ENCODE measurements at regions not wholly inside any gene's neighbourhood (a gene's known extent, or its start where the extent isn't known, plus 50 kb on each side); places are given as distances from the start of the nearest gene placed in this dataset.
"Not testable (repeated sequence)": the region's sequence is repeated elsewhere in the genome, so short reads cannot be mapped to it uniquely, and the experiment has no call there.

- ATAC-seq (replicated peaks in 1 of 4) (no peak), DNase-seq (no peak)
- Mint-ChIP-seq H3K4me3 (no peak overlapping the region), H3K9me3 (no peaks in the 10 kb centered on the region), H3K27ac (no peak overlapping the region), H3K4me1 (no peaks in the 10 kb centered on the region), H3K27me3 (peaks cover 0 to 1% of the 10 kb centered on the region in 2 donors), H3K36me3 (no peaks in the 10 kb centered on the region)
- H3K36me3 ChIP-seq (ENCODE audit: control insufficient read depth in 2 of 2, extremely low read depth in 1 of 2, insufficient read depth in 1 of 2, low read length in 1 of 2): no peaks in the 10 kb centered on the region
- no peaks in the 10 kb centered on the region for H3K9me3 ChIP-seq
- POLR2A ChIA-PET: no interaction called here
- no peaks in the 10 kb centered on the region for H3K27me3 ChIP-seq (replicated peaks in 1 of 2; ENCODE audit: control insufficient read depth in 2 of 2, extremely low read depth in 1 of 2, insufficient read depth in 2 of 2, low read length in 1 of 2)
- H3K4me1 ChIP-seq (ENCODE audit: control insufficient read depth in 1 of 2, extremely low read depth in 1 of 2, insufficient read depth in 2 of 2, low read length in 2 of 2): no peaks in the 10 kb centered on the region
- CTCF ChIA-PET: interaction anchor here in 1 of 2 donors (0.6 kb wide), 1 partner anchor 280 kb away, joined by 3 read pairs; no protein-coding TSS in a partner anchor
- H3K4me3 ChIP-seq (ENCODE audit: control insufficient read depth in 1 of 2, extremely low read depth in 1 of 2, low read length in 1 of 2): no peak overlapping the region
- H3K27ac ChIP-seq (ENCODE audit: low read length): no peak overlapping the region
- 50% methylated on average over 1 of the region's 2 CpGs for WGBS (ENCODE audit: insufficient coverage)
These were observed 111.1 kb downstream of the FZD1 start for GRCh38 chr7:91375378-91375777.

GRCh38 chr7:91378131-91378530 lies 113.9 kb downstream of the FZD1 start:
- no peaks in the 10 kb centered on the region for H3K9me3 ChIP-seq

DNA sequence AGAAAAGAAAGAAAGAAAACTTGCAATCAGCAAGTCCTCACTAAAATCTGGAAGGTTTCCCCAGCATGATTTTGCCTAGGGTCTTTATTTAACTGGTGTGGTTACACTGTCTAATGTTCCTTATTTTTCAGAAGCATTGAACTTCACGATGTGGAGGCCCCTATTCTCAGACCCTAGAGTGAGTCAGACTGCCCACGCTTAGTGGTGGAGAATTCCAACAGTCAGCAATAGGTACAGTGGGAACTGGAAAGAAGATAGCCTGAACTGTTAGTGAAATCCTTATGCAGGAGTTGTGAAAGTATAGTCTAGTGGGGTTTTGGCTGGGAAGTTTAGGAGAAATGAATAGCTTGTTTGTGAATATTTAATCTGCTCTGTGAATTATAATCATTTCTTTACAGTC lies 115.0 kb downstream of the FZD1 start:
- H3K4me1 Mint-ChIP-seq: no peaks in the 10 kb centered on the region
- ChIA-PET POLR2A (no interaction called here), CTCF (no interaction called here)
- no peak for DNase-seq
- no peaks in the 10 kb centered on the region for H3K4me1 ChIP-seq (ENCODE audit: control insufficient read depth in 1 of 2, extremely low read depth in 1 of 2, insufficient read depth in 2 of 2, low read length in 2 of 2)
- no peak overlapping the region for H3K27ac Mint-ChIP-seq
- no peaks in the 10 kb centered on the region for H3K36me3 ChIP-seq (ENCODE audit: control insufficient read depth in 2 of 2, extremely low read depth in 1 of 2, insufficient read depth in 1 of 2, low read length in 1 of 2)
- WGBS (ENCODE audit: insufficient coverage): 75% methylated on average over 2 of the region's 2 CpGs
- no peaks in the 10 kb centered on the region for H3K27me3 ChIP-seq (replicated peaks in 1 of 2; ENCODE audit: control insufficient read depth in 2 of 2, extremely low read depth in 1 of 2, insufficient read depth in 2 of 2, low read length in 1 of 2)
- H3K27ac ChIP-seq (ENCODE audit: low read length): no peak overlapping the region
- peaks cover 0 to 4% (median 0%) of the 10 kb centered on the region in 3 donors for H3K9me3 Mint-ChIP-seq
- H3K4me3 ChIP-seq (ENCODE audit: control insufficient read depth in 1 of 2, extremely low read depth in 1 of 2, low read length in 1 of 2): no peak overlapping the region
- H3K9me3 ChIP-seq: no peaks in the 10 kb centered on the region
- H3K27me3 Mint-ChIP-seq: no peaks in the 10 kb centered on the region
- no peak for ATAC-seq (replicated peaks in 1 of 4)
- H3K4me3 Mint-ChIP-seq: no peak overlapping the region
- no peaks in the 10 kb centered on the region for H3K36me3 Mint-ChIP-seq

More at GRCh38 chr7:91378131-91378530, 113.9 kb downstream of the FZD1 start:
- Mint-ChIP-seq H3K27ac (no peak overlapping the region), H3K9me3 (peaks cover 0 to 1% (median 0%) of the 10 kb centered on the region in 3 donors), H3K4me3 (no peak overlapping the region), H3K27me3 (no peaks in the 10 kb centered on the region), H3K4me1 (no peaks in the 10 kb centered on the region), H3K36me3 (no peaks in the 10 kb centered on the region)
- Histone ChIP-seq H3K4me1 (ENCODE audit: control insufficient read depth in 1 of 2, extremely low read depth in 1 of 2, insufficient read depth in 2 of 2, low read length in 2 of 2) (no peaks in the 10 kb centered on the region), H3K27ac (ENCODE audit: low read length) (no peak overlapping the region), H3K27me3 (replicated peaks in 1 of 2; ENCODE audit: control insufficient read depth in 2 of 2, extremely low read depth in 1 of 2, insufficient read depth in 2 of 2, low read length in 1 of 2) (no peaks in the 10 kb centered on the region), H3K36me3 (ENCODE audit: control insufficient read depth in 2 of 2, extremely low read depth in 1 of 2, insufficient read depth in 1 of 2, low read length in 1 of 2) (no peaks in the 10 kb centered on the region), H3K4me3 (ENCODE audit: control insufficient read depth in 1 of 2, extremely low read depth in 1 of 2, low read length in 1 of 2) (no peak overlapping the region)
- no peak for DNase-seq
- ChIA-PET CTCF (no interaction called here), POLR2A (no interaction called here)
- WGBS (ENCODE audit: insufficient coverage): 100% methylated on average over 1 of the region's 2 CpGs
- ATAC-seq (replicated peaks in 1 of 4): no peak

- H3K36me3 Mint-ChIP-seq: no peaks in the 10 kb centered on the region
- Histone ChIP-seq H3K4me1 (ENCODE audit: control insufficient read depth in 1 of 2, extremely low read depth in 1 of 2, insufficient read depth in 2 of 2, low read length in 2 of 2) (no peaks in the 10 kb centered on the region), H3K4me3 (ENCODE audit: control insufficient read depth in 1 of 2, extremely low read depth in 1 of 2, low read length in 1 of 2) (no peak overlapping the region), H3K36me3 (ENCODE audit: control insufficient read depth in 2 of 2, extremely low read depth in 1 of 2, insufficient read depth in 1 of 2, low read length in 1 of 2) (no peaks in the 10 kb centered on the region), H3K27me3 (replicated peaks in 1 of 2; ENCODE audit: control insufficient read depth in 2 of 2, extremely low read depth in 1 of 2, insufficient read depth in 2 of 2, low read length in 1 of 2) (no peaks in the 10 kb centered on the region), H3K27ac (ENCODE audit: low read length) (no peak overlapping the region), H3K9me3 (no peaks in the 10 kb centered on the region)
- H3K4me3 Mint-ChIP-seq: no peak overlapping the region
- no peaks in the 10 kb centered on the region for H3K27me3 Mint-ChIP-seq
- no peaks in the 10 kb centered on the region for H3K4me1 Mint-ChIP-seq
- no peak overlapping the region for H3K27ac Mint-ChIP-seq
- peaks cover 0 to 4% (median 0%) of the 10 kb centered on the region in 3 donors for H3K9me3 Mint-ChIP-seq
- no CpG with 5 or more reads among the region's 2 CpGs for WGBS (ENCODE audit: insufficient coverage)
- POLR2A ChIA-PET: no interaction called here
- ATAC-seq (replicated peaks in 1 of 4): no peak
- DNase-seq: no peak
- CTCF ChIA-PET: no interaction called here
These were observed 115.8 kb downstream of the FZD1 start for GRCh38 chr7:91379991-91380390.

DNA sequence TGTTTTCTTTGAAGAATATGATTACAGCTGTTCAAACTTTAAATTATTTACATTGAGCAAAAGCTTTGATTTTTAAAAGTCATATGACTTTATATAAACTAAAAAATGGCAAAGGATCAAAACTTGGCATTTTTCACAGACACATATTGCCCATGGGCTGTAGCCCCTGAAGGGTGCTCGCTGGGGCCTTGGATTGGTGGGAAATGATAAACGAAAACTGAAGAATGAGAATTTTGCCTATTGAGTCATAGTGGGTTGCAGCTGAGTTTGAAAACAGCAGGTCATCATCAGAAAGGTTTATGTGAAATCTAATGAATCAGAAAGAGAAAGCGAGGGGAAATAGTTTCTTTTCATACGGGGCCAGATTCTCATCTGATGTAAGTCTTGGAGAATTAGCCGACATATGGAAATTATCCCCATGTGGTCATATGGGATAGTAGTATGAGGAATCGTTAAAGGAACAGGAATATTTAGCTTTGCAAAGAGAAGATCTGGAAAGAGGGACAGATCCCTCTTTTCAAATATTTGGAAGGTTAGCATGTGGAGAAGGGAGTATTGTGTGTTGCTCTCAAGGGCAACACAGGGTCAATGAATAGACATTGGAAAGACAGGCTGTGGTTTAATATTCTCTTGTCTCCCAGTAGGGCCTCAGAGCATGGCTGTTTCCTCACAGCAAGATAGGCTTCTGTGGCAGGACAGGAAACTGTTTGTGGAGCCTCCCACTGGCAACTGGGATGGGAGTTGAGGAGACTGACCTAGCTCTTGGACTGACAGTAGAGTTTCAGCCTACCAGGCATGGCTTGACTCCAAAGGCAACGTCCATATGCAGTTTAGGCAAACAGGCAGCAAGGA lies 119.0 kb downstream of the FZD1 start:
- no peak for DNase-seq
- H3K4me1 ChIP-seq (ENCODE audit: control insufficient read depth in 1 of 2, extremely low read depth in 1 of 2, insufficient read depth in 2 of 2, low read length in 2 of 2): no peaks in the 10 kb centered on the region
- no peaks in the 10 kb centered on the region for H3K27me3 ChIP-seq (replicated peaks in 1 of 2; ENCODE audit: control insufficient read depth in 2 of 2, extremely low read depth in 1 of 2, insufficient read depth in 2 of 2, low read length in 1 of 2)
- no peak overlapping the region for H3K4me3 ChIP-seq (ENCODE audit: control insufficient read depth in 1 of 2, extremely low read depth in 1 of 2, low read length in 1 of 2)
- H3K36me3 ChIP-seq (ENCODE audit: control insufficient read depth in 2 of 2, extremely low read depth in 1 of 2, insufficient read depth in 1 of 2, low read length in 1 of 2): no peaks in the 10 kb centered on the region
- no peaks in the 10 kb centered on the region for H3K36me3 Mint-ChIP-seq
- no peak overlapping the region for H3K27ac ChIP-seq (ENCODE audit: low read length)
- H3K9me3 ChIP-seq: no peaks in the 10 kb centered on the region
- no peaks in the 10 kb centered on the region for H3K4me1 Mint-ChIP-seq
- ChIA-PET POLR2A (no interaction called here), CTCF (no interaction called here)
- no peaks in the 10 kb centered on the region for H3K27me3 Mint-ChIP-seq
- H3K4me3 Mint-ChIP-seq: no peak overlapping the region
- no peak overlapping the region for H3K27ac Mint-ChIP-seq
- no peak for ATAC-seq (replicated peaks in 1 of 4)
- peaks cover 0 to 10% (median 0%) of the 10 kb centered on the region in 3 donors for H3K9me3 Mint-ChIP-seq
- WGBS (ENCODE audit: insufficient coverage): 78% methylated on average over 6 of the region's 7 CpGs

DNA sequence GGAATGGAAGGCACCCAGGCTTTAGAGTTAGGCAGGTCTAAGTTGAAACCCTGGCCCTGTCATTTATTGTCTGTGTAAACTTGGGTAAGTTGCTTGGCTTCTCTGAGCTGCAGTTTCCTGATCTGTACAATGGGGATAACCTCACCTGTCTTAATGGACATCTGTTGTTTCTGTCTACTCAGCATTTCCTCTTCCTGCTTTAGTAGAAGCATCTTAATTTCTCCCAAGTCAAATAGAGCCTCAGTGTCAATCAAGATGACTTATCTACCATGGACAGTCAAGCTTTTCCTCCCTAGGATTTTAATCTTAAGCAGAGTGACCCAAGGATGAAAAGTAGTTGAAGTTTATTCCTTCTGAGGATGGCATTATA lies 119.7 kb downstream of the FZD1 start:
- Mint-ChIP-seq H3K9me3 (peaks cover 0 to 10% (median 0%) of the 10 kb centered on the region in 3 donors), H3K36me3 (no peaks in the 10 kb centered on the region), H3K4me3 (no peak overlapping the region), H3K4me1 (no peaks in the 10 kb centered on the region), H3K27ac (no peak overlapping the region), H3K27me3 (no peaks in the 10 kb centered on the region)
- no peaks in the 10 kb centered on the region for H3K36me3 ChIP-seq (ENCODE audit: control insufficient read depth in 2 of 2, extremely low read depth in 1 of 2, insufficient read depth in 1 of 2, low read length in 1 of 2)
- CTCF ChIA-PET: no interaction called here
- H3K4me1 ChIP-seq (ENCODE audit: control insufficient read depth in 1 of 2, extremely low read depth in 1 of 2, insufficient read depth in 2 of 2, low read length in 2 of 2): no peaks in the 10 kb centered on the region
- ATAC-seq (replicated peaks in 1 of 4) (no peak), DNase-seq (no peak)
- H3K9me3 ChIP-seq: no peaks in the 10 kb centered on the region
- POLR2A ChIA-PET: no interaction called here
- no peak overlapping the region for H3K27ac ChIP-seq (ENCODE audit: low read length)
- H3K27me3 ChIP-seq (replicated peaks in 1 of 2; ENCODE audit: control insufficient read depth in 2 of 2, extremely low read depth in 1 of 2, insufficient read depth in 2 of 2, low read length in 1 of 2): no peaks in the 10 kb centered on the region
- H3K4me3 ChIP-seq (ENCODE audit: control insufficient read depth in 1 of 2, extremely low read depth in 1 of 2, low read length in 1 of 2): no peak overlapping the region

DNA sequence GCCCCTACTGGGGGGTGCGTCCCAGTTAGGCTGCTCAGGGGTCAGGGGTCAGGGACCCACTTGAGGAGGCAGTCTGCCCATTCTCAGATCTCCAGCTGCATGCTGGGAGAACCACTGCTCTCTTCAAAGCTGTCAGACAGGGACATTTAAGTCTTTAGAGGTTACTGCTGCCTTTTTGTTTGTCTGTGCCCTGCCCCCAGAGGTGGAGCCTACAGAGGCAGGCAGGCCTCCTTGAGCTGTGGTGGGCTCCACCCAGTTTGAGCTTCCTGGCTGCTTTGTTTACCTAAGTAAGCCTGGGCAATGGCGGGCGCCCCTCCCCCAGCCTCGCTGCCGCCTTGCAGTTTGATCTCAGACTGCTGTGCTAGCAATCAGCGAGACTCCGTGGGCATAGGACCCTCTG lies 130.5 kb downstream of the FZD1 start:
- H3K9me3 Mint-ChIP-seq; H3K36me3 ChIP-seq (ENCODE audit: control insufficient read depth in 2 of 2, extremely low read depth in 1 of 2, insufficient read depth in 1 of 2, low read length in 1 of 2); POLR2A ChIA-PET; H3K4me3 ChIP-seq (ENCODE audit: control insufficient read depth in 1 of 2, extremely low read depth in 1 of 2, low read length in 1 of 2); H3K27ac ChIP-seq (ENCODE audit: low read length); H3K27me3 Mint-ChIP-seq; H3K27ac Mint-ChIP-seq; H3K4me3 Mint-ChIP-seq; H3K4me1 Mint-ChIP-seq; H3K36me3 Mint-ChIP-seq; H3K4me1 ChIP-seq (ENCODE audit: control insufficient read depth in 1 of 2, extremely low read depth in 1 of 2, insufficient read depth in 2 of 2, low read length in 2 of 2); H3K9me3 ChIP-seq; CTCF ChIA-PET; H3K27me3 ChIP-seq (replicated peaks in 1 of 2; ENCODE audit: control insufficient read depth in 2 of 2, extremely low read depth in 1 of 2, insufficient read depth in 2 of 2, low read length in 1 of 2); DNase-seq; ATAC-seq (replicated peaks in 1 of 4): not testable (repeated sequence)
- no CpG with 5 or more reads among the region's 7 CpGs for WGBS (ENCODE audit: insufficient coverage)
